IPS-NIHi7 (cell line): ENCODE measurements at regions not wholly inside any gene's neighbourhood (a gene's known extent, or its start where the extent isn't known, plus 50 kb on each side); places are given as distances from the start of the nearest gene placed in this dataset.

Experiments
- DNase-seq: peaks from one replicate; pipeline ENCODE4 v3.0.0; 2012; ENCODE audit warnings: mixed read lengths; ENCODE audit errors: extremely low spot score

- no peak for DNase-seq
Measured at GRCh38 chr5:34587355-34588241, 68.5 kb upstream of the RAI14 start.

- DNase-seq = no peak
Measured at GRCh38 chr5:34589832-34590231, 66.3 kb upstream of the RAI14 start.

- DNase-seq = no peak
Measured at GRCh38 chr5:34591723-34592122, 64.4 kb upstream of the RAI14 start.

GRCh38 chr5:34597034-34598027, 58.8 kb upstream of the RAI14 start:
- no peak for DNase-seq

GRCh38 chr5:34598177-34598794, 57.8 kb upstream of the RAI14 start:
- no peak for DNase-seq

- DNase-seq = no peak
Measured at GRCh38 chr5:34599471-34600117, 56.5 kb upstream of the RAI14 start.

- no peak for DNase-seq
Measured at GRCh38 chr5:34600118-34600493, 56.0 kb upstream of the RAI14 start.

- no peak for DNase-seq
Measured at GRCh38 chr5:34603378-34603777, 52.8 kb upstream of the RAI14 start.

- no peak for DNase-seq
Measured at GRCh38 chr5:34604119-34604675, 51.9 kb upstream of the RAI14 start.

- no peak for DNase-seq
Measured at GRCh38 chr5:34606101-34606500, 50.0 kb upstream of the RAI14 start.
